GM12878 (cell line): ENCODE measurements at regions not wholly inside any gene's neighbourhood (a gene's known extent, or its start where the extent isn't known, plus 50 kb on each side); places are given as distances from the start of the nearest gene placed in this dataset.

ENCODE experiments used
- ATAC-seq: fragments of 200-7000 bp; cut with Tn5 transposase; 3 replicates; pipeline ENCODE4 v1.9.1; 2020; ENCODE audit warnings: mild to moderate bottlenecking, moderate library complexity
- BruUV-seq: library from RNA; stranded (reverse); fragments of 400-500 nt; replicated peaks from 2 replicates; lab custom pipeline; 2021; lab: Mats Ljungman, UMichigan
- CTCF ChIA-PET: fragments of 300-600 bp; sonication (Branson Sonifier 250); formaldehyde crosslinking; extraction: SDS; loops from one replicate; lab custom pipeline; 2021; ENCODE audit warnings: inconsistent platforms; lab: Yijun Ruan, JAX
- POLR2A ChIA-PET: fragments of 350-600 bp; formaldehyde crosslinking; extraction: SDS; loops from one replicate; lab custom pipeline; 2021; ENCODE audit warnings: inconsistent platforms; lab: Charles Lee
- RAD21 ChIA-PET: fragments of 300-600 bp; sonication (Branson Sonifier 250); formaldehyde crosslinking; loops from one replicate; lab custom pipeline; 2023; ENCODE audit warnings: antibody characterized with exemption; ENCODE audit not compliant: unreplicated experiment; lab: Charles Lee
- SMC1A ChIA-PET: fragments of 300-600 bp; sonication (Branson Sonifier 250); formaldehyde crosslinking; loops from one replicate; lab custom pipeline; 2023; ENCODE audit not compliant: unreplicated experiment, uncharacterized antibody; lab: Charles Lee
- DNase-seq: peaks from one replicate; pipeline ENCODE4 v3.0.0-alpha.2; 2011; ENCODE audit warnings: low read depth, low spot score
- FAIRE-seq: peaks from 3 replicates; lab custom pipeline; 2011; peaks lifted over from hg19 to GRCh38; lab: Jason Lieb, UNC
- H2AFZ ChIP-seq: 2 replicates; pipeline ENCODE4 v1.6.0; 2011; ENCODE audit warnings: low read depth, low read length, control low read depth; ENCODE audit not compliant: control insufficient read depth
- H3K27ac ChIP-seq: 2 replicates; pipeline ENCODE4 v1.5.1; 2011; ENCODE audit warnings: control low read depth; ENCODE audit not compliant: control insufficient read depth, insufficient read depth
- H3K27me3 ChIP-seq, 2 experiments: replicated peaks in 1 of 2; 2 replicates each; pipeline versions ENCODE4 v1.6.0 to v1.6.1; 2011; ENCODE audit warnings: low read length in 1 of 2; ENCODE audit not compliant: control insufficient read depth in 2 of 2, insufficient read depth in 2 of 2
- H3K36me3 ChIP-seq, 2 experiments: 2 replicates each; pipeline ENCODE4 v1.5.1; 2011; ENCODE audit warnings: low read length in 1 of 2; ENCODE audit not compliant: control insufficient read depth in 2 of 2, insufficient read depth in 2 of 2
- H3K4me1 ChIP-seq: 2 replicates; pipeline ENCODE4 v1.6.1; 2011; ENCODE audit warnings: mild to moderate bottlenecking, low read length, moderate library complexity, mixed read lengths; ENCODE audit not compliant: control insufficient read depth, insufficient read depth
- H3K4me2 ChIP-seq: 2 replicates; pipeline ENCODE4 v1.6.0; 2011; ENCODE audit warnings: control low read depth; ENCODE audit not compliant: control insufficient read depth, insufficient read depth
- H3K4me3 ChIP-seq: fragments of 200-600 bp; sonication (generic); 2 replicates; pipeline ENCODE4 v1.5.1; 2016
- H3K79me2 ChIP-seq: 2 replicates; pipeline ENCODE4 v1.6.0; 2011; ENCODE audit warnings: low read length; ENCODE audit not compliant: control insufficient read depth, insufficient read depth
- H3K9ac ChIP-seq: 2 replicates; pipeline ENCODE4 v1.8.0; 2011; ENCODE audit warnings: low read length, control low read depth, mixed read lengths; ENCODE audit not compliant: control insufficient read depth, insufficient read depth
- H3K9me3 ChIP-seq: replicated peaks from 3 replicates; pipeline ENCODE4 v1.5.1; 2011; ENCODE audit warnings: mild to moderate bottlenecking, low read length; ENCODE audit not compliant: control insufficient read depth, insufficient read depth
- H4K20me1 ChIP-seq: 2 replicates; pipeline ENCODE4 v1.6.0; 2011; ENCODE audit not compliant: control insufficient read depth, insufficient read depth
- BACH1 ChIP-seq: fragments of 450-650 bp; IDR thresholded peaks from 2 replicates; pipeline ENCODE4 v1.6.1; 2017; ENCODE audit warnings: mild to moderate bottlenecking, borderline replicate concordance
- BHLHE40 ChIP-seq, 2 experiments: fragments of 450-650 bp in 1 of 2; IDR thresholded peaks; 2 replicates each; pipeline ENCODE4 v1.6.1; 2011 to 2017; ENCODE audit warnings: low read depth in 2 of 2, borderline replicate concordance in 1 of 2, improper control_type of control experiment in 1 of 2, low read length in 1 of 2, mild to moderate bottlenecking in 1 of 2
- BMI1 ChIP-seq: fragments of 450-650 bp; IDR thresholded peaks from 2 replicates; pipeline ENCODE4 v1.6.1; 2016; ENCODE audit warnings: mild to moderate bottlenecking, moderate library complexity, borderline replicate concordance
- CHD4 ChIP-seq: fragments of 200-600 bp; sonication (generic); IDR thresholded peaks from 2 replicates; pipeline ENCODE4 v1.6.1; 2016; ENCODE audit warnings: mild to moderate bottlenecking
- EGR1 ChIP-seq, 2 experiments: IDR thresholded peaks; 1 replicate in 1 of 2; 2 replicates in 1 of 2; pipeline ENCODE4 v1.6.1; 2011 to 2012; ENCODE audit warnings: low read depth in 2 of 2, low read length in 2 of 2, borderline replicate concordance in 1 of 2, mild to moderate bottlenecking in 1 of 2, moderate library complexity in 1 of 2
- GATAD2B ChIP-seq: fragments of 450-650 bp; conservative IDR thresholded peaks from 2 replicates; pipeline ENCODE4 v1.6.1; 2017; ENCODE audit warnings: low read depth, mild to moderate bottlenecking, moderate library complexity
- NFIC ChIP-seq: IDR thresholded peaks from 2 replicates; pipeline ENCODE4 v1.6.1; 2012; ENCODE audit warnings: low read depth, mild to moderate bottlenecking, inconsistent platforms, low read length, moderate library complexity
- NR2F1 ChIP-seq: fragments of 450-650 bp; conservative IDR thresholded peaks from 2 replicates; pipeline ENCODE4 v1.6.1; 2017; ENCODE audit warnings: mild to moderate bottlenecking
- NRF1 ChIP-seq: conservative IDR thresholded peaks from 2 replicates; pipeline ENCODE4 v1.6.1; 2011; ENCODE audit warnings: mild to moderate bottlenecking, low read depth, low read length, improper control_type of control experiment
- POLR2A ChIP-seq: IDR thresholded peaks from 2 replicates; pipeline ENCODE4 v1.6.1; 2011; ENCODE audit warnings: low read depth, mild to moderate bottlenecking, low read length
- RAD21 ChIP-seq: IDR thresholded peaks from 2 replicates; pipeline ENCODE4 v1.6.1; 2011; ENCODE audit warnings: mild to moderate bottlenecking, low read depth, low read length, moderate library complexity; ENCODE audit not compliant: insufficient read depth
- RAD51 ChIP-seq: fragments of 450-650 bp; IDR thresholded peaks from 2 replicates; pipeline ENCODE4 v1.6.1; 2016; ENCODE audit warnings: moderate library complexity, mild to moderate bottlenecking, inconsistent platforms
- WGBS: methylation state at CpG from one replicate; pipeline ENCODE4 v1.1.6; 2016; ENCODE audit warnings: low lambda C conversion rate; ENCODE audit not compliant: insufficient replicate concordance, insufficient coverage; ENCODE audit errors: missing lambda C conversion rate; 5-methylcytosine and 5-hydroxymethylcytosine counted together
- in situ Hi-C: fragments of 300-500 bp; cut with MboI; formaldehyde crosslinking; loops from 9 replicates; pipeline ENCODE4 v1.14.3; 2018; ENCODE audit warnings: mixed read lengths
- intact Hi-C: fragments of 100-400 bp; cut with micrococcal nuclease; formaldehyde crosslinking; loops from one replicate; pipeline ENCODE4 v1.14.2; 2022; ENCODE audit not compliant: unreplicated experiment
- TF ChIP-seq, protein P1 (sequence below): fragments of 450-650 bp; IDR thresholded peaks from 2 replicates; pipeline ENCODE4 v1.6.1; 2017; ENCODE audit warnings: mild to moderate bottlenecking, moderate library complexity
- TF ChIP-seq, protein P2 (sequence below): IDR thresholded peaks from 2 replicates; pipeline ENCODE4 v1.6.1; 2012; ENCODE audit warnings: low read depth, low read length, improper control_type of control experiment
- TF ChIP-seq, protein P3 (sequence below): IDR thresholded peaks from 2 replicates; pipeline ENCODE4 v1.6.1; 2011; ENCODE audit warnings: low read depth, mild to moderate bottlenecking, low read length, moderate library complexity, borderline replicate concordance; ENCODE audit errors: extremely low read depth

GRCh38 chr11:121793291-121793690, 322.7 kb downstream of the BLID start:
- no peaks in the 10 kb centered on the region for H4K20me1 ChIP-seq
- FAIRE-seq (no peak), DNase-seq (no peak)
- BruUV-seq: no TSS peak
- no peak overlapping the region for H2AFZ ChIP-seq
- POLR2A ChIA-PET: no interaction called here
- H3K4me1 ChIP-seq: no peaks in the 10 kb centered on the region
- H3K9me3 ChIP-seq: no peaks in the 10 kb centered on the region
- no peak overlapping the region for H3K4me3 ChIP-seq
- no peaks in the 10 kb centered on the region for H3K36me3 ChIP-seq
- intact Hi-C loops: no loop called here
- TF ChIP-seq CHD4 (no peak), POLR2A (no peak), BACH1 (no peak), NRF1 (no peak), RAD51 (no peak), BMI1 (no peak), RAD21 (no peak), EGR1 (IDR thresholded peaks at IDR 0.05; ENCODE audit: borderline replicate concordance in 1 of 2, low read depth in 2 of 2, low read length in 2 of 2) (no peak), NFIC (no peak), NR2F1 (no peak), BHLHE40 (IDR thresholded peaks at IDR 0.05; ENCODE audit: borderline replicate concordance in 1 of 2, low read depth in 2 of 2, low read length in 1 of 2) (no peak), GATAD2B (no peak)
- TF ChIP-seq, protein P1, sequence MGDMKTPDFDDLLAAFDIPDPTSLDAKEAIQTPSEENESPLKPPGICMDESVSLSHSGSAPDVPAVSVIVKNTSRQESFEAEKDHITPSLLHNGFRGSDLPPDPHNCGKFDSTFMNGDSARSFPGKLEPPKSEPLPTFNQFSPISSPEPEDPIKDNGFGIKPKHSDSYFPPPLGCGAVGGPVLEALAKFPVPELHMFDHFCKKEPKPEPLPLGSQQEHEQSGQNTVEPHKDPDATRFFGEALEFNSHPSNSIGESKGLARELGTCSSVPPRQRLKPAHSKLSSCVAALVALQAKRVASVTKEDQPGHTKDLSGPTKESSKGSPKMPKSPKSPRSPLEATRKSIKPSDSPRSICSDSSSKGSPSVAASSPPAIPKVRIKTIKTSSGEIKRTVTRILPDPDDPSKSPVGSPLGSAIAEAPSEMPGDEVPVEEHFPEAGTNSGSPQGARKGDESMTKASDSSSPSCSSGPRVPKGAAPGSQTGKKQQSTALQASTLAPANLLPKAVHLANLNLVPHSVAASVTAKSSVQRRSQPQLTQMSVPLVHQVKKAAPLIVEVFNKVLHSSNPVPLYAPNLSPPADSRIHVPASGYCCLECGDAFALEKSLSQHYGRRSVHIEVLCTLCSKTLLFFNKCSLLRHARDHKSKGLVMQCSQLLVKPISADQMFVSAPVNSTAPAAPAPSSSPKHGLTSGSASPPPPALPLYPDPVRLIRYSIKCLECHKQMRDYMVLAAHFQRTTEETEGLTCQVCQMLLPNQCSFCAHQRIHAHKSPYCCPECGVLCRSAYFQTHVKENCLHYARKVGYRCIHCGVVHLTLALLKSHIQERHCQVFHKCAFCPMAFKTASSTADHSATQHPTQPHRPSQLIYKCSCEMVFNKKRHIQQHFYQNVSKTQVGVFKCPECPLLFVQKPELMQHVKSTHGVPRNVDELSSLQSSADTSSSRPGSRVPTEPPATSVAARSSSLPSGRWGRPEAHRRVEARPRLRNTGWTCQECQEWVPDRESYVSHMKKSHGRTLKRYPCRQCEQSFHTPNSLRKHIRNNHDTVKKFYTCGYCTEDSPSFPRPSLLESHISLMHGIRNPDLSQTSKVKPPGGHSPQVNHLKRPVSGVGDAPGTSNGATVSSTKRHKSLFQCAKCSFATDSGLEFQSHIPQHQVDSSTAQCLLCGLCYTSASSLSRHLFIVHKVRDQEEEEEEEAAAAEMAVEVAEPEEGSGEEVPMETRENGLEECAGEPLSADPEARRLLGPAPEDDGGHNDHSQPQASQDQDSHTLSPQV: no peak
- TF ChIP-seq, protein P2, sequence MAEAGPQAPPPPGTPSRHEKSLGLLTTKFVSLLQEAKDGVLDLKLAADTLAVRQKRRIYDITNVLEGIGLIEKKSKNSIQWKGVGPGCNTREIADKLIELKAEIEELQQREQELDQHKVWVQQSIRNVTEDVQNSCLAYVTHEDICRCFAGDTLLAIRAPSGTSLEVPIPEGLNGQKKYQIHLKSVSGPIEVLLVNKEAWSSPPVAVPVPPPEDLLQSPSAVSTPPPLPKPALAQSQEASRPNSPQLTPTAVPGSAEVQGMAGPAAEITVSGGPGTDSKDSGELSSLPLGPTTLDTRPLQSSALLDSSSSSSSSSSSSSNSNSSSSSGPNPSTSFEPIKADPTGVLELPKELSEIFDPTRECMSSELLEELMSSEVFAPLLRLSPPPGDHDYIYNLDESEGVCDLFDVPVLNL: no peak
- TF ChIP-seq, protein P3, sequence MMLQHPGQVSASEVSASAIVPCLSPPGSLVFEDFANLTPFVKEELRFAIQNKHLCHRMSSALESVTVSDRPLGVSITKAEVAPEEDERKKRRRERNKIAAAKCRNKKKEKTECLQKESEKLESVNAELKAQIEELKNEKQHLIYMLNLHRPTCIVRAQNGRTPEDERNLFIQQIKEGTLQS: no peak
- TF ChIP-seq, all 136 proteins: peak for 0
- H3K79me2 ChIP-seq: no peaks in the 10 kb centered on the region
- H3K9ac ChIP-seq: no peak overlapping the region
- H3K27me3 ChIP-seq: no peaks in the 10 kb centered on the region
- H3K4me2 ChIP-seq: no peak overlapping the region
- RAD21 ChIA-PET: no interaction called here
- SMC1A ChIA-PET: no interaction called here
- no peak overlapping the region for H3K27ac ChIP-seq
- ATAC-seq: no peak
- in situ Hi-C loops: no loop called here
- CTCF ChIA-PET: no interaction called here
- 5% methylated on average over 4 of the region's 4 CpGs for WGBS
